ENCODE measurements at regions not wholly inside any gene's neighbourhood (a gene's known extent, or its start where the extent isn't known, plus 50 kb on each side); places are given as distances from the start of the nearest gene placed in this dataset.

DNA sequence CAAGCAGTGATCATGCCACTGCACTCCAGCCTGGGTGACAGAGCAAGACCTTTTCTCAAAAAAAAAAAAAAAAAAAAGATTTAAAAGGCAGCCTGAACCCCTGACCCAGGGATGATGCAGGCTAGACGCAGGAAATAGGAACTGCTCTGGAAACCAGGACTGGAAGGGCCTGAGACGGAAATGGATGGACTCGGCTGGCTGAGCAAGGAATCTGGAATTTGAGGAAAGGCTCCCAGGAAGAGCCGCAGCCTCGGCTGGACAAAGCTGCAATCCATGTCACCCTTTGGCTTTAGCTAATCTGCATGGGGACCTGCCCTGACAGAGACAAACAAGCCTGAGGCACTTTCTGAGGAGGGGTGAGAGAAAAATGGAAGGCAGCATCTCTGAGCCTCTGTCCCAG lies 55.0 kb upstream of the DAPL1 start:
- CTCF ChIA-PET = interaction anchor here (1.0 to 18.3 kb wide), 3 partner anchors 14 to 716 kb away, joined by 3 to 322 read pairs (median 37); no protein-coding TSS in a partner anchor
- POLR2A ChIA-PET = interaction anchor here (0.7 kb wide), 1 partner anchor 30 kb away, joined by 5 read pairs; no protein-coding TSS in a partner anchor
- no peak overlapping the region for H3K4me3 ChIP-seq (ENCODE audit: low read depth, low read length)
- DNase-seq (ENCODE audit: low read depth, low spot score) = no peak
- TF ChIP-seq, protein P1, sequence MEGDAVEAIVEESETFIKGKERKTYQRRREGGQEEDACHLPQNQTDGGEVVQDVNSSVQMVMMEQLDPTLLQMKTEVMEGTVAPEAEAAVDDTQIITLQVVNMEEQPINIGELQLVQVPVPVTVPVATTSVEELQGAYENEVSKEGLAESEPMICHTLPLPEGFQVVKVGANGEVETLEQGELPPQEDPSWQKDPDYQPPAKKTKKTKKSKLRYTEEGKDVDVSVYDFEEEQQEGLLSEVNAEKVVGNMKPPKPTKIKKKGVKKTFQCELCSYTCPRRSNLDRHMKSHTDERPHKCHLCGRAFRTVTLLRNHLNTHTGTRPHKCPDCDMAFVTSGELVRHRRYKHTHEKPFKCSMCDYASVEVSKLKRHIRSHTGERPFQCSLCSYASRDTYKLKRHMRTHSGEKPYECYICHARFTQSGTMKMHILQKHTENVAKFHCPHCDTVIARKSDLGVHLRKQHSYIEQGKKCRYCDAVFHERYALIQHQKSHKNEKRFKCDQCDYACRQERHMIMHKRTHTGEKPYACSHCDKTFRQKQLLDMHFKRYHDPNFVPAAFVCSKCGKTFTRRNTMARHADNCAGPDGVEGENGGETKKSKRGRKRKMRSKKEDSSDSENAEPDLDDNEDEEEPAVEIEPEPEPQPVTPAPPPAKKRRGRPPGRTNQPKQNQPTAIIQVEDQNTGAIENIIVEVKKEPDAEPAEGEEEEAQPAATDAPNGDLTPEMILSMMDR (IDR thresholded peaks at IDR 0.05; ENCODE audit: insufficient read depth, low read length, missing control alignments) = no peak

DNA sequence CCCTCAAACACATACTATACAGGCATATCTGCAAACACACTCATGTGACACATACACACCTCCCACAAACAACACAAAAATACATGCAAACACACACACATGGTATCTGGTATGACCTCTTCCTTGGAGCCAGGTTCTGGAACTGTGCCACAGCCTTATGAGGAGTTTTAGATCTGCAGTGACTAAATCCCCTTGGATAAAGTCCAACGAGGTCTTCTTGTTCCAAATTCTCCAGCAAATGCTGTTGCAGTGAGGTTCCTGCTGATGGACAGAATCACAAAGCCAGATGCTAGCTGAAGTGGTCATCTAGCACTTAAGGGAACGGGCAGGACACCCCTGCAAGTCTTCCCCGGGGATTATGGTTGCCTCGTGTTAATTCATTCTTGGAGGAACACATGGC lies 54.5 kb upstream of the DAPL1 start:
- no peak for DNase-seq (ENCODE audit: low read depth, low spot score)
- CTCF ChIA-PET = interaction anchor here (0.7 to 18.3 kb wide), 4 partner anchors 13 to 705 kb away, joined by 3 to 322 read pairs (median 62); no protein-coding TSS in a partner anchor
- no peak overlapping the region for H3K4me3 ChIP-seq (ENCODE audit: low read depth, low read length)
- POLR2A ChIA-PET = interaction anchor here (0.7 kb wide), 1 partner anchor 30 kb away, joined by 5 read pairs; no protein-coding TSS in a partner anchor
- TF ChIP-seq, protein P1 (IDR thresholded peaks at IDR 0.05; ENCODE audit: insufficient read depth, low read length, missing control alignments) = no peak

- POLR2A ChIA-PET = no interaction called here
- CTCF ChIA-PET = interaction anchor here (6.4 to 18.3 kb wide), 3 partner anchors 12 to 719 kb away, joined by 86 to 322 read pairs (median 310); no protein-coding TSS in a partner anchor
- DNase-seq (ENCODE audit: low read depth, low spot score) = no peak
- no peak overlapping the region for H3K4me3 ChIP-seq (ENCODE audit: low read depth, low read length)
- TF ChIP-seq, protein P1 (IDR thresholded peaks at IDR 0.05; ENCODE audit: insufficient read depth, low read length, missing control alignments) = no peak
These were observed 53.5 kb upstream of the DAPL1 start for GRCh38 chr2:158741625-158742024.

GRCh38 chr2:158742536-158742935 lies 52.6 kb upstream of the DAPL1 start:
- ChIA-PET POLR2A (no interaction called here), CTCF (interaction anchor here (1.1 to 18.3 kb wide), 5 partner anchors 9 to 720 kb away, joined by 3 to 322 read pairs (median 86); no protein-coding TSS in a partner anchor)
- H3K4me3 ChIP-seq (ENCODE audit: low read depth, low read length) = no peak overlapping the region
- no peak for DNase-seq (ENCODE audit: low read depth, low spot score)
- TF ChIP-seq, protein P1 (IDR thresholded peaks at IDR 0.05; ENCODE audit: insufficient read depth, low read length, missing control alignments) = no peak

GRCh38 chr2:158743466-158743865 lies 51.7 kb upstream of the DAPL1 start:
- ChIA-PET POLR2A (no interaction called here), CTCF (interaction anchor here (6.4 to 18.3 kb wide), 4 partner anchors 10 to 721 kb away, joined by 76 to 322 read pairs (median 198); no protein-coding TSS in a partner anchor)
- TF ChIP-seq, protein P1 (IDR thresholded peaks at IDR 0.05; ENCODE audit: insufficient read depth, low read length, missing control alignments) = no peak
- DNase-seq (ENCODE audit: low read depth, low spot score) = no peak
- H3K4me3 ChIP-seq (ENCODE audit: low read depth, low read length) = no peak overlapping the region

GRCh38 chr2:158743879-158744278 lies 51.2 kb upstream of the DAPL1 start:
- ChIA-PET POLR2A (no interaction called here), CTCF (interaction anchor here (2.6 to 18.3 kb wide), 5 partner anchors 10 to 721 kb away, joined by 9 to 322 read pairs (median 86); no protein-coding TSS in a partner anchor)
- H3K4me3 ChIP-seq (ENCODE audit: low read depth, low read length) = no peak overlapping the region
- no peak for DNase-seq (ENCODE audit: low read depth, low spot score)
- TF ChIP-seq, protein P1 (IDR thresholded peaks at IDR 0.05; ENCODE audit: insufficient read depth, low read length, missing control alignments) = no peak

Measured in AG04449 (cell line).